Stomach (tissue), 8 donors: ENCODE measurements at regions not wholly inside any gene's neighbourhood (a gene's known extent, or its start where the extent isn't known, plus 50 kb on each side); places are given as distances from the start of the nearest gene placed in this dataset.

Source experiments
- DNase-seq, 2 donors: peaks; one replicate each; pipeline versions ENCODE4 v3.0.0 to v3.0.0-alpha.2; 2013 to 2019
- H3K27ac ChIP-seq, 5 donors: fragments of 200-600 bp in 4 of 5; sonication (generic) in 4 of 5; one replicate each; pipeline ENCODE4 v1.5.1; 2013 to 2019; ENCODE audit warnings: mild to moderate bottlenecking in 1 of 5, moderate library complexity in 1 of 5
- H3K27me3 ChIP-seq, 3 donors: fragments of 200-600 bp; sonication (generic); one replicate each; pipeline ENCODE4 v1.5.1; 2017 to 2019; ENCODE audit warnings: mixed run types in 1 of 3
- H3K36me3 ChIP-seq, 4 donors: fragments of 200-600 bp; sonication (generic); 1 replicate in 3 of 4; 2 replicates in 1 of 4; pipeline ENCODE4 v1.5.1; 2016 to 2019
- H3K4me1 ChIP-seq, 4 donors: fragments of 200-600 bp; sonication (generic); one replicate each; pipeline ENCODE4 v1.5.1; 2016 to 2019
- H3K4me3 ChIP-seq, 4 donors: fragments of 200-600 bp; sonication (generic) in 3 of 4; one replicate each; pipeline ENCODE4 v1.5.1; 2016 to 2019; ENCODE audit warnings: mild to moderate bottlenecking in 1 of 4
- H3K9me3 ChIP-seq, 4 donors: fragments of 200-600 bp; sonication (generic); one replicate each; pipeline ENCODE4 v1.5.1; 2016 to 2019
- EP300 ChIP-seq: sonication (generic); formaldehyde crosslinking; IDR thresholded peaks from one replicate; pipeline ENCODE4 v1.6.1; 2017; ENCODE audit warnings: antibody characterized with exemption
- POLR2A ChIP-seq, 4 donors: fragments of 450-650 bp; IDR thresholded peaks; one replicate each; pipeline ENCODE4 v1.6.1; 2016; ENCODE audit warnings: antibody characterized with exemption in 4 of 4, control low read depth in 2 of 4, mild to moderate bottlenecking in 1 of 4, moderate library complexity in 1 of 4
- POLR2AphosphoS5 ChIP-seq, 3 donors: sonication (generic); formaldehyde crosslinking; IDR thresholded peaks; one replicate each; pipeline ENCODE4 v1.6.1; 2016; ENCODE audit warnings: antibody characterized with exemption in 3 of 3
- WGBS, 5 donors: extraction: QIAGEN DNeasy Blood & Tissue Kit in 3 of 5; methylation state at CpG; one replicate each; pipeline versions ENCODE4 v1.1.5 to v1.1.7; 2013 to 2018; 5-methylcytosine and 5-hydroxymethylcytosine counted together
- intact Hi-C: fragments of 100-400 bp; cut with DNase I; formaldehyde crosslinking; loops from one replicate; pipeline ENCODE4 v1.15.1; 2023; ENCODE audit warnings: low total_unique reads
- TF ChIP-seq, protein P1 (sequence below), 7 experiments: fragments of 450-650 bp in 4 of 7; fragments of 200-600 bp in 3 of 7; sonication (generic) in 3 of 7; IDR thresholded peaks; one replicate each; pipeline ENCODE4 v1.5.1; 2016 to 2019; ENCODE audit warnings: antibody characterized with exemption in 7 of 7, control low read depth in 2 of 7, mild to moderate bottlenecking in 1 of 7
- donor health status: healthy with polysubstance abuse.
- donor health status: Bipolar disorder and iron deficiency.
- donor health status: healthy.

DNA sequence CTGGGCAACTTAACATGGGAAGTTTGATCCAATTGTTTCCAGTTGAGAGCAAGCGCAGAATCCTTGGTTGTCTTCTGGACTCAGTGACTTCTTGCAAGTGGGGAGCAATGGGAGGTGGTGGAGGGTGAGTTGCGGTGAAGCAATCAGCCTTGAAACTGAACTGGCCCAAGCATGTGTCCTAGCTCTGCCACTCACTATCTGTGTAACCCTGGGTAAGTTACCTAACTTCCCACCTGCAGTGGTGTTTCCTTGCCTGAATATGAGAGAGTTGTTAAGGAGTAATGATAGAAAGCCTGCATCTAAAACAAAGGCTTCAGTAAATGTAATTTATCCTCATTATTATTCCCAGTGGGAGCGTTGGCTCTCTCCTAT, 132.5 kb upstream of the NFIA start:
- 87 to 98% (median 93%) methylated on average over 3 of the region's 3 CpGs for WGBS, 5 donors
- no peak for DNase-seq
- intact Hi-C loops, result no loop called here
- Histone ChIP-seq H3K36me3 (no peaks in the 10 kb centered on the region), H3K4me1 (no peaks in the 10 kb centered on the region), H3K9me3 (no peaks in the 10 kb centered on the region), H3K4me3 (no peak overlapping the region), H3K27ac (no peak overlapping the region), H3K27me3 (no peaks in the 10 kb centered on the region)
- TF ChIP-seq EP300 (no peak), POLR2A (IDR thresholded peaks at IDR 0.05) (no peak), POLR2AphosphoS5 (IDR thresholded peaks at IDR 0.05) (no peak)
- TF ChIP-seq, protein P1, sequence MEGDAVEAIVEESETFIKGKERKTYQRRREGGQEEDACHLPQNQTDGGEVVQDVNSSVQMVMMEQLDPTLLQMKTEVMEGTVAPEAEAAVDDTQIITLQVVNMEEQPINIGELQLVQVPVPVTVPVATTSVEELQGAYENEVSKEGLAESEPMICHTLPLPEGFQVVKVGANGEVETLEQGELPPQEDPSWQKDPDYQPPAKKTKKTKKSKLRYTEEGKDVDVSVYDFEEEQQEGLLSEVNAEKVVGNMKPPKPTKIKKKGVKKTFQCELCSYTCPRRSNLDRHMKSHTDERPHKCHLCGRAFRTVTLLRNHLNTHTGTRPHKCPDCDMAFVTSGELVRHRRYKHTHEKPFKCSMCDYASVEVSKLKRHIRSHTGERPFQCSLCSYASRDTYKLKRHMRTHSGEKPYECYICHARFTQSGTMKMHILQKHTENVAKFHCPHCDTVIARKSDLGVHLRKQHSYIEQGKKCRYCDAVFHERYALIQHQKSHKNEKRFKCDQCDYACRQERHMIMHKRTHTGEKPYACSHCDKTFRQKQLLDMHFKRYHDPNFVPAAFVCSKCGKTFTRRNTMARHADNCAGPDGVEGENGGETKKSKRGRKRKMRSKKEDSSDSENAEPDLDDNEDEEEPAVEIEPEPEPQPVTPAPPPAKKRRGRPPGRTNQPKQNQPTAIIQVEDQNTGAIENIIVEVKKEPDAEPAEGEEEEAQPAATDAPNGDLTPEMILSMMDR (IDR thresholded peaks at IDR 0.05), result no peak

DNA sequence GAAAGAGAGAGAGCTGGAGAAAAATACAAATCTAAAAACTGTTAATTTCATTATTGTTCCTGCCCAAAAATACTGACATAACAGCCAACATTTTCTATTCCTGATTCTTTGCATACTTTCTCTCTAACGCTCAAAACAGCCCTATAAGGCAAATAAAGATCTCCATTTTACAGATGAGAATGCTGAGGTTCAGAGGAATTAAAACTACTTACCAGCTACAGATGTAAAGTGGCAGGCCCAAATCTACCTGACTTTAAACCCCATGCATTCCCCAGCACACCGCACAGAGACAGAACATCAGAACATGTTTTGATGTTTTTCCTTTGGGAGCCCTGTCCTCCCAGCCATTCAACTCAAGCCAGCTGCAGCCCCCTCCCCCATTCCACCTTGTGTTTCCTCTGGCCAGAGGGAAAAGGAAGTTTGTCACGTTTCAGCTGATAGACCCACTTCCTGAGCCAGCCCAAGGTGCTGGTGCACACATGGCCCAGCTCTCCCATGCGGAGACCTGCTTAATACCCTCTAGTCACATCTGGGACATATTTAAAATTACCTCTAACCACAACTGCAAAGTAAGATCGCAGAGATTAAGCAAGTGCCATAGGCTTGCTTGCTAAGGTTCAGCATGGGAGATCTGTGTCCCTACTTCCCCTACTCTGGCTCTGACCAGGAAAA, 133.1 kb upstream of the NFIA start:
- intact Hi-C loops, result no loop called here
- no peak overlapping the region for H3K4me3 ChIP-seq
- TF ChIP-seq EP300 (no peak), POLR2A (IDR thresholded peaks at IDR 0.05) (no peak), POLR2AphosphoS5 (IDR thresholded peaks at IDR 0.05) (no peak)
- TF ChIP-seq, protein P1 (IDR thresholded peaks at IDR 0.05), result no peak
- no peaks in the 10 kb centered on the region for H3K9me3 ChIP-seq
- no peaks in the 10 kb centered on the region for H3K27me3 ChIP-seq
- H3K27ac ChIP-seq, result no peak overlapping the region
- H3K4me1 ChIP-seq, result no peaks in the 10 kb centered on the region
- 67 to 76% (median 70%) methylated on average over 5 of the region's 5 CpGs for WGBS, 5 donors
- DNase-seq, result peak in 1 of 2 donors; percentile 51
- H3K36me3 ChIP-seq, result no peaks in the 10 kb centered on the region

DNA sequence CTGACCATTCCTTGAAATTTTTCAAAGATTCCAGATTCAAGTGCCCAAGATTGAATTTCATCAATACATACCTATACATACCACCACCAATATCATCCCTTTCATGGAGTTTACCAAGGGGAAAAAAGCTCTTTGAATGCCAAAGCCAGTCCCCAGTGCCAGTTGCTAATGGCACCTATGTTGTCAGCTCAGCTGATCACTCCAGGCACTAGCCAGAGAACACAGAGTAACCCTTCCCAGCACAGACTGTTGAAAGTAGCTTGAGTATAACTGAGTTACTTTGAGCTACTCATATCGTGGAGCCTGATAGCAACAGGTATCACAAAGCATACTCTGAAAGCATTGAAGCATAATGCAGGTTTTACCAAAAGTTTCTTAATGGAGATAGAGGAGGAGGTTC, 133.9 kb upstream of the NFIA start:
- 40 to 70% (median 65%) methylated on average over 1 of the region's 1 CpG for WGBS, 5 donors
- Histone ChIP-seq H3K4me1 (no peaks in the 10 kb centered on the region), H3K27me3 (no peaks in the 10 kb centered on the region), H3K9me3 (no peaks in the 10 kb centered on the region), H3K4me3 (no peak overlapping the region), H3K27ac (no peak overlapping the region), H3K36me3 (no peaks in the 10 kb centered on the region)
- TF ChIP-seq EP300 (no peak), POLR2A (IDR thresholded peaks at IDR 0.05) (no peak), POLR2AphosphoS5 (IDR thresholded peaks at IDR 0.05) (no peak)
- TF ChIP-seq, protein P1 (IDR thresholded peaks at IDR 0.05), result no peak
- DNase-seq, result no peak
- intact Hi-C loops, result no loop called here

DNA sequence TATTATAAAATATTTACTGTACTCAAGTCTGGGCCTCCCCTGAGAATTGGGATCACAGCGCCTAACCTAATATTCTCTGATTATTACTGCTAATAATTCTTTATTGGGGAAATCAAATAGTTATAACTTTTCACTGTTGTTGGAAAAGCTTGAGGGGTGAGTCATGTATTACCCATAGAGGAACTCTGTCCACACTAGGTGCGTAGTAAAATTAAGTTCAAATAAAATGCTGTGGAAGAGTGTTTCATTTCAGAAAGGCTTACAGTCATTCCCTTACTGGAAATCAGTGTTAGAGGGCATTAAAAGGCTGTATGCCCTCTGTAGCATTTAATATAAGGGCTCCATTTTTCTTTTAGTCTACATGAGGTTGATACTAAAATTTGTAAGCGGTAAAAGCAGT, 135.0 kb upstream of the NFIA start:
- H3K27me3 ChIP-seq, result no peaks in the 10 kb centered on the region
- 92 to 97% (median 96%) methylated on average over 3 of the region's 3 CpGs for WGBS, 5 donors
- H3K4me1 ChIP-seq, result no peaks in the 10 kb centered on the region
- no peak for DNase-seq
- TF ChIP-seq, protein P1 (IDR thresholded peaks at IDR 0.05), result no peak
- no peak for TF ChIP-seq EP300
- TF ChIP-seq POLR2A (IDR thresholded peaks at IDR 0.05), result no peak
- no peak for TF ChIP-seq POLR2AphosphoS5 (IDR thresholded peaks at IDR 0.05)
- intact Hi-C loops, result no loop called here
- no peak overlapping the region for H3K27ac ChIP-seq
- no peaks in the 10 kb centered on the region for H3K9me3 ChIP-seq
- H3K36me3 ChIP-seq, result no peaks in the 10 kb centered on the region
- H3K4me3 ChIP-seq, result no peak overlapping the region
